GM12873 (cell line): ENCODE measurements at regions not wholly inside any gene's neighbourhood (a gene's known extent, or its start where the extent isn't known, plus 50 kb on each side); places are given as distances from the start of the nearest gene placed in this dataset.

Experiments
- CTCF ChIP-seq: IDR thresholded peaks from 2 replicates; pipeline ENCODE4 v1.5.1; 2012; ENCODE audit warnings: low read depth, mild to moderate bottlenecking, moderate library complexity, low read length, control low read depth; ENCODE audit not compliant: insufficient read depth; ENCODE audit errors: missing control alignments

GRCh38 chr6:141464490-141464889 lies 668.2 kb upstream of the GJE1 start:
- TF ChIP-seq CTCF: no peak

GRCh38 chr6:141463237-141463977 lies 669.3 kb upstream of the GJE1 start:
- TF ChIP-seq CTCF: no peak

GRCh38 chr6:141460743-141461484 lies 671.8 kb upstream of the GJE1 start:
- no peak for TF ChIP-seq CTCF

GRCh38 chr6:141452354-141452686 lies 680.4 kb upstream of the GJE1 start:
- no peak for TF ChIP-seq CTCF

- no peak for TF ChIP-seq CTCF
These were observed 681.0 kb upstream of the GJE1 start for GRCh38 chr6:141451511-141452353.

- no peak for TF ChIP-seq CTCF
These were observed 681.6 kb upstream of the GJE1 start for GRCh38 chr6:141451181-141451510.
